ENCODE measurements at regions not wholly inside any gene's neighbourhood (a gene's known extent, or its start where the extent isn't known, plus 50 kb on each side); places are given as distances from the start of the nearest gene placed in this dataset.

DNA sequence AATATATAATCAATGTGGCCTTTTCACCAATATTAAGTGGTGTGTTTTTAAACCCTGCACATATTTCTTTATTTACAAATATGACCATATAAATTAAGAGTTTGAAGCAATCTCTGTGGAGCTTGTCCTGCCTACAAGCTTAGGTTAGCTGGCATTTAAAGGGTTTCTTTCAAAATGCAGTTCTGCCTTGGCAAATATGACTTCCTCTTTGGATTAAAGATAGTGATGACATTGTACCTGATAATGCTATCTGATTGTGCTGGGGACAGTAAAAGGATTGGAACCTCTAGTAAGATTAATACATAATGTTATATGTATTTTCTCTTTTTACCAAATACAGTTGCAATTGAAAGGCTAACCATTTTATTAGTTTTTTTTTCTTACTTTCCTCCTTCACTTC lies 249.1 kb downstream of the OTOL1 start:
- no peaks in the 10 kb centered on the region for H3K9me3 ChIP-seq
- H3K4me3 ChIP-seq: no peak overlapping the region
- no peak overlapping the region for H3K27ac ChIP-seq
- no peaks in the 10 kb centered on the region for H3K27me3 ChIP-seq (replicated peaks; ENCODE audit: insufficient read depth)
- H3K4me1 ChIP-seq (ENCODE audit: control insufficient read depth in 1 of 2, low read depth in 2 of 2): no peaks in the 10 kb centered on the region
- no peak for DNase-seq (ENCODE audit: low spot score)
- no peaks in the 10 kb centered on the region for H3K36me3 ChIP-seq
- no peak for ATAC-seq (ENCODE audit: insufficient number of reproducible peaks, low FRiP score, low read depth)
- TF ChIP-seq, protein P1, sequence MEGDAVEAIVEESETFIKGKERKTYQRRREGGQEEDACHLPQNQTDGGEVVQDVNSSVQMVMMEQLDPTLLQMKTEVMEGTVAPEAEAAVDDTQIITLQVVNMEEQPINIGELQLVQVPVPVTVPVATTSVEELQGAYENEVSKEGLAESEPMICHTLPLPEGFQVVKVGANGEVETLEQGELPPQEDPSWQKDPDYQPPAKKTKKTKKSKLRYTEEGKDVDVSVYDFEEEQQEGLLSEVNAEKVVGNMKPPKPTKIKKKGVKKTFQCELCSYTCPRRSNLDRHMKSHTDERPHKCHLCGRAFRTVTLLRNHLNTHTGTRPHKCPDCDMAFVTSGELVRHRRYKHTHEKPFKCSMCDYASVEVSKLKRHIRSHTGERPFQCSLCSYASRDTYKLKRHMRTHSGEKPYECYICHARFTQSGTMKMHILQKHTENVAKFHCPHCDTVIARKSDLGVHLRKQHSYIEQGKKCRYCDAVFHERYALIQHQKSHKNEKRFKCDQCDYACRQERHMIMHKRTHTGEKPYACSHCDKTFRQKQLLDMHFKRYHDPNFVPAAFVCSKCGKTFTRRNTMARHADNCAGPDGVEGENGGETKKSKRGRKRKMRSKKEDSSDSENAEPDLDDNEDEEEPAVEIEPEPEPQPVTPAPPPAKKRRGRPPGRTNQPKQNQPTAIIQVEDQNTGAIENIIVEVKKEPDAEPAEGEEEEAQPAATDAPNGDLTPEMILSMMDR (IDR thresholded peaks at IDR 0.05): no peak

DNA sequence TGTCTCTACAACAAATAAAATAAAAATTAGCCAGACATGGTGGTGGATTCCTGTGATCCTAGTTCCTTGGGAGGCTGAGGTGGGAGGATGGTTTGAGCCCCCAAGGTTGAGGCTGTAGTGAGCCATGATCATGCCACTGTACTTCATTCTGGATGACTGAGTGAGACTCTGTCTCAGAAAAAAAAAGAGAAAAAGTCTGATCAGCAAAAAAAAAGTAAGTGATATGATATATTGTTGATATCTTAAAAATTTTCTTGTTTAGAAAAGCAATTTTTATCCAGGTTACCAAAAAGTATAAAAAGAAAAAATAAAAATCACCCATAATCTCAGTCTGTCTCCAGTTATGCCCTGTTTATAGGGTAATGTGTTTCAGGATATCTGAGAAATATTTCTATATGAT lies 251.4 kb downstream of the OTOL1 start:
- Histone ChIP-seq H3K27me3 (replicated peaks; ENCODE audit: insufficient read depth) (no peaks in the 10 kb centered on the region), H3K9me3 (no peaks in the 10 kb centered on the region), H3K36me3 (no peaks in the 10 kb centered on the region), H3K4me1 (ENCODE audit: control insufficient read depth in 1 of 2, low read depth in 2 of 2) (no peaks in the 10 kb centered on the region), H3K4me3 (no peak overlapping the region), H3K27ac (no peak overlapping the region)
- ATAC-seq (ENCODE audit: insufficient number of reproducible peaks, low FRiP score, low read depth) (no peak), DNase-seq (ENCODE audit: low spot score) (no peak)
- TF ChIP-seq, protein P1 (IDR thresholded peaks at IDR 0.05): no peak

DNA sequence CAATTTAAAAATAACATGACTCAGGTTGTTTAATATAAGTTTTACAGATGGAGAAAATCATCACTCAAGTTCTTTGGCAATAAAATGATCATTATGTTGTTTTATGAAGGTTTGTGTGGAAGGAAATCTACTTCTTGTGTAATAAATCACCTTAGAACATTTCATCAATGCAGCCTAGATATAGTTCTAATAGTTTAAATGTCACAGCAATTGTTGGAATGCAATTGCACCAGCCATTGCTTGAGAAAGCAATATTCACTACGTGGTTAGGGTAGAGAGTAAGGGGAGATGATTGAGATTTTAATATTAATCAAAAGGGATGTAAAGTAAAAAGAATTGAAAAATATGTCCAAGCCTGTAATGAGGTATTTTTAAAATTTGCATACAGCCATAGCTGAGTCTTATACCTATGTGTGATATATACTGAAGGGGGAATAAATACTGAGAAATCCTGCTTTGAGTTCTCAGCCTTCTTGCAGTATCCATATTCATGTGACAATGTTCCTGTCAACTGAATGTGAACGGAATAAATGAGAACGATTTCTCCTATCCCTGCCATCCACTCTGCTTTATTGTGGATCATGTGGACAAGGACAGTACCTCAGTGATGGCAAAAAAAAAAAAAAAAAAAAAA lies 257.9 kb downstream of the OTOL1 start:
- H3K36me3 ChIP-seq: no peaks in the 10 kb centered on the region
- no peaks in the 10 kb centered on the region for H3K4me1 ChIP-seq (ENCODE audit: control insufficient read depth in 1 of 2, low read depth in 2 of 2)
- H3K27ac ChIP-seq: no peak overlapping the region
- ATAC-seq (ENCODE audit: insufficient number of reproducible peaks, low FRiP score, low read depth) (no peak), DNase-seq (ENCODE audit: low spot score) (no peak)
- TF ChIP-seq, protein P1 (IDR thresholded peaks at IDR 0.05): no peak
- no peaks in the 10 kb centered on the region for H3K27me3 ChIP-seq (replicated peaks; ENCODE audit: insufficient read depth)
- no peak overlapping the region for H3K4me3 ChIP-seq
- H3K9me3 ChIP-seq: no peaks in the 10 kb centered on the region

DNA sequence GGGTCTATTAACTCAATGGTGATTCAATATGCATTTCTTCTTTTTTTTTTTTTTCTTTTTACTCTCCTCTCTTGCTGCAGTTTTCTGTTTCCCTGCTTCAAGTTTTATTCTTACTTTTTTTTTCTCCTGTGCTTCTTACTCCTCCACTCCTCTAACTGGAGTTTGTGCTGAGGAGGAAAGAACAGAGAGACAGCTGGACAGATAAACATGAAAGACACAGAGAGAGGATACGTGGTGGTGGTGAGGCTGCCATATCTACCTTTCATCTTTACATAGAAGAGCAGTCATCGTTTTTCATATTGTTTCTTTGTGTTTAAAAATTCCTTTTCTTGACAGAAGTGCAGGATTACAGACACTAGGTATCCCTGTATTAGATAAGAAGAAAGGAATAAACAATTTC lies 262.8 kb downstream of the OTOL1 start:
- Histone ChIP-seq H3K4me1 (ENCODE audit: control insufficient read depth in 1 of 2, low read depth in 2 of 2) (no peaks in the 10 kb centered on the region), H3K27me3 (replicated peaks; ENCODE audit: insufficient read depth) (no peaks in the 10 kb centered on the region), H3K36me3 (no peaks in the 10 kb centered on the region), H3K9me3 (no peaks in the 10 kb centered on the region), H3K27ac (no peak overlapping the region), H3K4me3 (no peak overlapping the region)
- ATAC-seq (ENCODE audit: insufficient number of reproducible peaks, low FRiP score, low read depth) (no peak), DNase-seq (ENCODE audit: low spot score) (no peak)
- TF ChIP-seq, protein P1 (IDR thresholded peaks at IDR 0.05): no peak

DNA sequence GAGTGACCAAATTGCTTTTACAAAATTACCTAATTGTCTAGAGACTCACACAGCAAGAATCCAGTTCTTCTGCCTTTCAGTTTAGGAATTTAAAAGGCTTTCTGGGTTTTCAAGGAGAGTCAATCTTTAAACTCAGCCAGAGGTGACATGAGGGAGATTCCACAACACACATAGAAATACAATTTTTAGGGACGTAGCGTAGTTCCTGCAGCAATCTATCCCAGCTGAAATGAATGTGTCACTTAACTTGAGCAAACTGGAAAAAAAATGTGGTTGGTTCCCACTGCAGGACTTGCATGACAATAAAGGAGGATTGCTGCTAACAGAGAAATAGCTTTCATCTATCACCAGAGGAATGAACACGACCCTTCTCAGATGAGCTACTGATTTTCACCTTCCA lies 269.7 kb downstream of the OTOL1 start:
- ATAC-seq (ENCODE audit: insufficient number of reproducible peaks, low FRiP score, low read depth): no peak
- Histone ChIP-seq H3K9me3 (no peaks in the 10 kb centered on the region), H3K27ac (no peak overlapping the region), H3K36me3 (no peaks in the 10 kb centered on the region), H3K4me1 (ENCODE audit: control insufficient read depth in 1 of 2, low read depth in 2 of 2) (no peaks in the 10 kb centered on the region), H3K4me3 (no peak overlapping the region), H3K27me3 (replicated peaks; ENCODE audit: insufficient read depth) (no peaks in the 10 kb centered on the region)
- DNase-seq (ENCODE audit: low spot score): no peak
- TF ChIP-seq, protein P1 (IDR thresholded peaks at IDR 0.05): no peak

All from thoracic aorta (tissue), 2 donors.